Neural cell (in vitro differentiated cells): ENCODE measurements at regions not wholly inside any gene's neighbourhood (a gene's known extent, or its start where the extent isn't known, plus 50 kb on each side); places are given as distances from the start of the nearest gene placed in this dataset.

ENCODE experiments used
- H2AFZ ChIP-seq: fragments of 200-600, 300-800 bp; sonication (generic), shearing (Covaris generic); 2 replicates; pipeline ENCODE4 v1.6.0; 2014; ENCODE audit warnings: low read depth, mild to moderate bottlenecking, antibody characterized with exemption, low read length, moderate library complexity
- H3F3A ChIP-seq: fragments of 200-600 bp; shearing (Covaris generic); 2 replicates; pipeline ENCODE4 v1.6.1; 2016; ENCODE audit warnings: mild to moderate bottlenecking, moderate library complexity, mixed read lengths, antibody characterized with exemption, low read length; ENCODE audit not compliant: insufficient read depth, poor library complexity, severe bottlenecking
- H3K27ac ChIP-seq: fragments of 200-600, 300-800 bp; sonication (generic), shearing (Covaris generic); 2 replicates; pipeline ENCODE4 v1.5.1; 2014; ENCODE audit warnings: mild to moderate bottlenecking, low read length, moderate library complexity
- H3K27me3 ChIP-seq: fragments of 300-800, 200-600 bp; sonication (generic), shearing (Covaris generic); 2 replicates; pipeline ENCODE4 v1.6.0; 2014; ENCODE audit warnings: mild to moderate bottlenecking, low read depth, low read length, moderate library complexity; ENCODE audit not compliant: insufficient read depth
- H3K36me3 ChIP-seq: fragments of 300-800, 200-600 bp; sonication (generic), shearing (Covaris generic); 2 replicates; pipeline ENCODE4 v1.5.1; 2014; ENCODE audit warnings: mild to moderate bottlenecking, antibody characterized with exemption, low read length, moderate library complexity; ENCODE audit not compliant: insufficient read depth
- H3K4me2 ChIP-seq: fragments of 300-800, 200-600 bp; sonication (generic), shearing (Covaris generic); 2 replicates; pipeline ENCODE4 v1.6.0; 2014; ENCODE audit warnings: mild to moderate bottlenecking, low read length
- H3K4me3 ChIP-seq: fragments of 300-800, 200-600 bp; sonication (generic), shearing (Covaris generic); 2 replicates; pipeline ENCODE4 v1.5.1; 2014; ENCODE audit warnings: mild to moderate bottlenecking, low read length, moderate library complexity
- H3K79me2 ChIP-seq: fragments of 200-600 bp; shearing (Covaris generic); replicated peaks from 2 replicates; pipeline ENCODE4 v1.6.0; 2014; ENCODE audit warnings: mild to moderate bottlenecking, low read length, moderate library complexity; ENCODE audit not compliant: insufficient read depth
- H3K9ac ChIP-seq: fragments of 300-800, 200-600 bp; sonication (generic), shearing (Covaris generic); 2 replicates; pipeline ENCODE4 v1.6.1; 2016; ENCODE audit warnings: mild to moderate bottlenecking, low read length, mixed read lengths
- H3K9me2 ChIP-seq: fragments of 200-600 bp; shearing (Covaris generic); 2 replicates; pipeline ENCODE4 v1.6.1; 2016; ENCODE audit warnings: mild to moderate bottlenecking, low read length, mixed read lengths; ENCODE audit not compliant: insufficient read depth
- H3K9me3 ChIP-seq: fragments of 200-600, 300-800 bp; sonication (generic), shearing (Covaris generic); 2 replicates; pipeline ENCODE4 v1.6.1; 2016; ENCODE audit warnings: mild to moderate bottlenecking, mixed run types, low read length, moderate library complexity, mixed read lengths
- H4K20me1 ChIP-seq: fragments of 200-600 bp; shearing (Covaris generic); 2 replicates; pipeline ENCODE4 v1.6.1; 2016; ENCODE audit warnings: mild to moderate bottlenecking, mixed run types; ENCODE audit not compliant: insufficient read depth
- EP300 ChIP-seq: fragments of 450-650 bp; conservative IDR thresholded peaks from 2 replicates; pipeline ENCODE4 v1.6.1; 2014; ENCODE audit warnings: antibody characterized with exemption, mild to moderate bottlenecking, moderate library complexity; ENCODE audit not compliant: poor library complexity, severe bottlenecking
- EZH2 ChIP-seq: fragments of 200-600, 300-800 bp; shearing (Covaris generic), sonication (generic); IDR thresholded peaks from 2 replicates; pipeline ENCODE4 v1.6.1; 2014; ENCODE audit warnings: antibody characterized with exemption, low read length, borderline replicate concordance, mild to moderate bottlenecking; ENCODE audit not compliant: insufficient read depth, poor library complexity, severe bottlenecking
- MXI1 ChIP-seq: fragments of 450-650 bp; conservative IDR thresholded peaks from 2 replicates; pipeline ENCODE4 v1.6.1; 2014; ENCODE audit warnings: antibody characterized with exemption, mild to moderate bottlenecking; ENCODE audit not compliant: poor library complexity, severe bottlenecking
- POLR2AphosphoS5 ChIP-seq: IDR thresholded peaks from 2 replicates; pipeline ENCODE4 v1.6.1; 2012
- RAD21 ChIP-seq: fragments of 450-650 bp; conservative IDR thresholded peaks from 2 replicates; pipeline ENCODE4 v1.6.1; 2014; ENCODE audit warnings: antibody characterized with exemption, mild to moderate bottlenecking, moderate library complexity
- REST ChIP-seq: IDR thresholded peaks from 2 replicates; pipeline ENCODE4 v1.6.1; 2012; ENCODE audit warnings: borderline replicate concordance
- SMC3 ChIP-seq: fragments of 450-650 bp; conservative IDR thresholded peaks from 2 replicates; pipeline ENCODE4 v1.6.1; 2014; ENCODE audit warnings: antibody characterized with exemption, mild to moderate bottlenecking, moderate library complexity; ENCODE audit not compliant: poor library complexity
- TAF1 ChIP-seq: IDR thresholded peaks from 2 replicates; pipeline ENCODE4 v1.6.1; 2012; ENCODE audit warnings: low read depth
- TF ChIP-seq, protein P1 (sequence below): fragments of 450-650 bp; IDR thresholded peaks from 2 replicates; pipeline ENCODE4 v1.5.1; 2014; ENCODE audit warnings: antibody characterized with exemption, mild to moderate bottlenecking, moderate library complexity; ENCODE audit not compliant: poor library complexity, severe bottlenecking

- TF ChIP-seq, protein P1, sequence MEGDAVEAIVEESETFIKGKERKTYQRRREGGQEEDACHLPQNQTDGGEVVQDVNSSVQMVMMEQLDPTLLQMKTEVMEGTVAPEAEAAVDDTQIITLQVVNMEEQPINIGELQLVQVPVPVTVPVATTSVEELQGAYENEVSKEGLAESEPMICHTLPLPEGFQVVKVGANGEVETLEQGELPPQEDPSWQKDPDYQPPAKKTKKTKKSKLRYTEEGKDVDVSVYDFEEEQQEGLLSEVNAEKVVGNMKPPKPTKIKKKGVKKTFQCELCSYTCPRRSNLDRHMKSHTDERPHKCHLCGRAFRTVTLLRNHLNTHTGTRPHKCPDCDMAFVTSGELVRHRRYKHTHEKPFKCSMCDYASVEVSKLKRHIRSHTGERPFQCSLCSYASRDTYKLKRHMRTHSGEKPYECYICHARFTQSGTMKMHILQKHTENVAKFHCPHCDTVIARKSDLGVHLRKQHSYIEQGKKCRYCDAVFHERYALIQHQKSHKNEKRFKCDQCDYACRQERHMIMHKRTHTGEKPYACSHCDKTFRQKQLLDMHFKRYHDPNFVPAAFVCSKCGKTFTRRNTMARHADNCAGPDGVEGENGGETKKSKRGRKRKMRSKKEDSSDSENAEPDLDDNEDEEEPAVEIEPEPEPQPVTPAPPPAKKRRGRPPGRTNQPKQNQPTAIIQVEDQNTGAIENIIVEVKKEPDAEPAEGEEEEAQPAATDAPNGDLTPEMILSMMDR = no peak
- TF ChIP-seq MXI1 (no peak), POLR2AphosphoS5 (no peak), REST (no peak)
- no peaks in the 10 kb centered on the region for H3K9me2 ChIP-seq
Observed at GRCh38 chr6:168927026-168927425, 326.6 kb downstream of the THBS2 start.

DNA sequence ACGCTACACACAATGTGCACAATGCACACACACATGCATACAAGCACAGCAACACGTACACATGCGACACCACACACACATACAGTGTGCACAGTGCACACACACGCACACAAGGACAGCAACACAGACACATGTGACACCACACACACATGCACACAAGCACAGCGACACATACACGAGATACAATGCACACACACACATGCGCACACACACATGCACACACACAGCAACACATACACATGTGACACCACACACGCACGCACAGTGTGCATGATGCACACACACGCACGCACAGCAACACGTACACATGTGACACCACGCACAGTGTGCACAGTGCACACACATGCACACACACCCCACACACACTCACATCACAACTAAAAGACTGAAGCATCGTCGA lies 327.3 kb downstream of the THBS2 start:
- no peaks in the 10 kb centered on the region for H3K27me3 ChIP-seq
- no peak overlapping the region for H2AFZ ChIP-seq
- no peaks in the 10 kb centered on the region for H3K79me2 ChIP-seq
- H3F3A ChIP-seq = no peaks in the 10 kb centered on the region
- no peaks in the 10 kb centered on the region for H4K20me1 ChIP-seq
- H3K27ac ChIP-seq = no peak overlapping the region
- H3K4me3 ChIP-seq = no peak overlapping the region
- no peaks in the 10 kb centered on the region for H3K36me3 ChIP-seq
- H3K4me2 ChIP-seq = no peak overlapping the region
- H3K9ac ChIP-seq = no peak overlapping the region
- H3K9me2 ChIP-seq = no peaks in the 10 kb centered on the region
- TF ChIP-seq EZH2 (no peak), SMC3 (no peak), MXI1 (no peak), RAD21 (no peak), EP300 (no peak), TAF1 (no peak), POLR2AphosphoS5 (no peak), REST (no peak)
- TF ChIP-seq, protein P1 = no peak
- H3K9me3 ChIP-seq = no peaks in the 10 kb centered on the region

More at GRCh38 chr6:168927026-168927425, 326.6 kb downstream of the THBS2 start:
- Histone ChIP-seq H3K36me3 (no peaks in the 10 kb centered on the region), H3F3A (no peaks in the 10 kb centered on the region), H3K27me3 (no peaks in the 10 kb centered on the region), H3K9ac (no peak overlapping the region), H3K27ac (no peak overlapping the region), H2AFZ (no peak overlapping the region), H3K9me3 (no peaks in the 10 kb centered on the region), H3K4me2 (no peak overlapping the region), H3K79me2 (no peaks in the 10 kb centered on the region), H4K20me1 (no peaks in the 10 kb centered on the region), H3K4me3 (no peak overlapping the region)
